Mammary epithelial cell (primary cell): ENCODE measurements at regions not wholly inside any gene's neighbourhood (a gene's known extent, or its start where the extent isn't known, plus 50 kb on each side); places are given as distances from the start of the nearest gene placed in this dataset.

Experiments
- CTCF ChIP-seq, 2 donors: IDR thresholded peaks in 1 of 2; conservative IDR thresholded peaks in 1 of 2; 2 replicates each; pipeline ENCODE4 v1.5.1; 2011 to 2012; ENCODE audit warnings: inconsistent platforms in 2 of 2, low read length in 2 of 2, mild to moderate bottlenecking in 2 of 2, control low read depth in 1 of 2, low read depth in 1 of 2; ENCODE audit not compliant: insufficient read depth in 1 of 2; ENCODE audit errors: extremely low read depth in 1 of 2
- EZH2 ChIP-seq: IDR thresholded peaks from 2 replicates; pipeline ENCODE4 v1.6.1; 2012; ENCODE audit warnings: low read length, inconsistent platforms, borderline replicate concordance

GRCh38 chr16:87064731-87065445 is 252.3 kb downstream of the C16orf95 start:
- TF ChIP-seq CTCF (conservative IDR thresholded peaks at IDR 0.05 in 1 of 2, IDR thresholded peaks at IDR 0.05 in 1 of 2; ENCODE audit: extremely low read depth in 1 of 2, insufficient read depth in 1 of 2, low read depth in 1 of 2, low read length in 2 of 2) (no peak), EZH2 (no peak)
